Kidney epithelial cell (primary cell): ENCODE measurements at regions not wholly inside any gene's neighbourhood (a gene's known extent, or its start where the extent isn't known, plus 50 kb on each side); places are given as distances from the start of the nearest gene placed in this dataset.
"Not testable (repeated sequence)": the region's sequence is repeated elsewhere in the genome, so short reads cannot be mapped to it uniquely, and the experiment has no call there.

Experiments
- DNase-seq: peaks from one replicate; pipeline ENCODE4 v3.0.0-alpha.2; 2010; ENCODE audit warnings: low read depth
- H3K27me3 ChIP-seq: 2 replicates; pipeline ENCODE4 v1.6.0; 2011; ENCODE audit warnings: low read length; ENCODE audit not compliant: control insufficient read depth, insufficient read depth
- H3K36me3 ChIP-seq: 2 replicates; pipeline ENCODE4 v1.5.1; 2011; ENCODE audit warnings: low read length; ENCODE audit not compliant: control insufficient read depth, insufficient read depth
- H3K4me3 ChIP-seq: 2 replicates; pipeline ENCODE4 v1.5.1; 2011; ENCODE audit warnings: low read depth, mild to moderate bottlenecking, control low read depth, low read length
- TF ChIP-seq, protein P1 (sequence below): IDR thresholded peaks from 2 replicates; pipeline ENCODE4 v1.5.1; 2011; ENCODE audit warnings: mild to moderate bottlenecking, moderate library complexity, low read length, control low read depth, inconsistent platforms; ENCODE audit not compliant: insufficient read depth, poor library complexity, severe bottlenecking

DNA sequence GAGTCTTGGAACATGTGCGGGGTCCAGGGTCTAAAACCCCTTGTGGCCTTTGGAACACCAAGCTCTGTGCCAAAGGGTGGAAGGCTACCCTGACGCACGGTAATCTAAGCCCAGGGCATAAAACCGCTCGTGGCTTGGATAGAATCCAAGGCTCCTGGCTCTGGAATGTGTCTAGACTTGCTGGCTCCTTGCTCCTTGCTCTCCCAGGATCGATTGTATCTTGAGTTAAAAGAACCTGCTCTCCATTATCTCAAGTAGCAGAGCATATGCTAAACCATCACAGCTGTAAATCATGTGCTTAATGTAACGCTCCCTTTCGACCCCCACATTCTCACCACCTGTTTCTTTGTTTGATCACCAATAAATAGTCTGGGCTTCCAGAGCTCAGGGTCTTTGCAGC is 50.3 kb downstream of the TLCD4 start:
- H3K36me3 ChIP-seq, H3K27me3 ChIP-seq, DNase-seq, H3K4me3 ChIP-seq: not testable (repeated sequence)

DNA sequence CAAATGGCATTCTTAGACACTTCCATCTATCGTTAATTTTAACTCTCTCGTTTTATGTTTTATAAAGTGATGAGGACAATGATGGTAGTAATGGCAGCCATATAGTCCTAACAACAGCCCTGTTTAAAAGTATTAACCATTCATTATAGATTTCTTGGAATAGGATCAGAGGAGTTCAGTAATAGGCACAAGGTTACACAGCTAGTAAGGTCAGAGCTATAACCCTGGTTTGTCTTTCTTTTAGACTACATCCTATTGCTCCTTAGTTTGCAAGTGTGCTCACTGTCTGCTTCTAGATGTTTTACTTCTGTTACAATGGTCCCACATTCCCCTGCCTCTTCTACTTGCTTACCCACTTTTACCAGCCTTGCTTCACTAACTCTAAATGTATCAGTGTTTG is 50.9 kb downstream of the TLCD4 start:
- DNase-seq: no peak
- TF ChIP-seq, protein P1, sequence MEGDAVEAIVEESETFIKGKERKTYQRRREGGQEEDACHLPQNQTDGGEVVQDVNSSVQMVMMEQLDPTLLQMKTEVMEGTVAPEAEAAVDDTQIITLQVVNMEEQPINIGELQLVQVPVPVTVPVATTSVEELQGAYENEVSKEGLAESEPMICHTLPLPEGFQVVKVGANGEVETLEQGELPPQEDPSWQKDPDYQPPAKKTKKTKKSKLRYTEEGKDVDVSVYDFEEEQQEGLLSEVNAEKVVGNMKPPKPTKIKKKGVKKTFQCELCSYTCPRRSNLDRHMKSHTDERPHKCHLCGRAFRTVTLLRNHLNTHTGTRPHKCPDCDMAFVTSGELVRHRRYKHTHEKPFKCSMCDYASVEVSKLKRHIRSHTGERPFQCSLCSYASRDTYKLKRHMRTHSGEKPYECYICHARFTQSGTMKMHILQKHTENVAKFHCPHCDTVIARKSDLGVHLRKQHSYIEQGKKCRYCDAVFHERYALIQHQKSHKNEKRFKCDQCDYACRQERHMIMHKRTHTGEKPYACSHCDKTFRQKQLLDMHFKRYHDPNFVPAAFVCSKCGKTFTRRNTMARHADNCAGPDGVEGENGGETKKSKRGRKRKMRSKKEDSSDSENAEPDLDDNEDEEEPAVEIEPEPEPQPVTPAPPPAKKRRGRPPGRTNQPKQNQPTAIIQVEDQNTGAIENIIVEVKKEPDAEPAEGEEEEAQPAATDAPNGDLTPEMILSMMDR: no peak
- Histone ChIP-seq H3K27me3 (no peaks in the 10 kb centered on the region), H3K36me3 (no peaks in the 10 kb centered on the region), H3K4me3 (no peak overlapping the region)

DNA sequence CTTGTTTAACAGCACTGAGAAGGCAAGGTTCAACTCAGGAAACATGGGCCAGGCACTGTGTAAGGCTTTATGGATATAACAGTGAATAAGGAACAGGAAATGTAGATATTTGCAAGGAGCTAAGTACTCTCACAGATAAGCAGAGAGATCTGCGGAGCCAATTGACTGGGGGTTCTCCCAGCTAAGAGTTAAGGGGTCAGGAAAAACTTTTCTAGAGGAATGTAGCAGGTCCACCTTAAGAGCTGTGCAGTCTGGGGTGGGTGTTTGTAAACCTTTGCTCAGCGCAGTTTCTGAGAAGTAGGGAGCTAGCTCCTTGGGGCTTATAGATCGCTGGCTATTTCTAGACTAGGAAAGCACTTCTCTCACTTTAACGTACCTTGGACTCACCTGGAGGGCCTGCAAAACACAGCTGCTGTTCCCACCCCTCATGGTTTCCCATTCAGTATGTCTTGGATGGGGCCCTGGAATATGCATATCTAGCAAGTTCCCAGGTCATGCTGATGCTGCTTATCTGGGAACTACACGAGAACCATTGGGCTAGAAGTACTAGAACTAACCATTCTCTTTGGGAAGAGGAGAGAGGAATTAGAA is 51.7 kb downstream of the TLCD4 start:
- no peaks in the 10 kb centered on the region for H3K36me3 ChIP-seq
- no peak overlapping the region for H3K4me3 ChIP-seq
- H3K27me3 ChIP-seq: no peaks in the 10 kb centered on the region
- no peak for DNase-seq
- TF ChIP-seq, protein P1: no peak

DNA sequence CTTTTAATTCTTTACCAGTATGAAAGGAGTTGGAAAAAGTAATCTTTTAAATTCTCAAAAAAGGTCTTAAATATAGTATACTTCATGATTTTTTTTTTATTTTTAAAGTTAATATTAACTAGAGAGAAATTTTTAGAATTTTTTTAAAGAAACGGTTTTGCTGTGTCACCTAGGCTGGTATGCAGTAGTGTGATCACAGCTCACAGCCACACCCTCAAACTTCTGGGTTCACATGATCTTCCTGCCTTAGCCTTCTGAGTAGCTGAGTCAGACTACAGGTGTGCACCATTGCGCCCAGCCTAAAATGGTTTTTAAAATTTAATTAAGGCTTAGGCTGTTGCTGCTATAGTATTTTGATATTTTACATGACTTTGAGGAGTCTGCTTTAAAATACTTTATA is 52.4 kb downstream of the TLCD4 start:
- Histone ChIP-seq H3K4me3 (no peak overlapping the region), H3K36me3 (no peaks in the 10 kb centered on the region), H3K27me3 (no peaks in the 10 kb centered on the region)
- TF ChIP-seq, protein P1: no peak
- DNase-seq: peak; percentile 73

DNA sequence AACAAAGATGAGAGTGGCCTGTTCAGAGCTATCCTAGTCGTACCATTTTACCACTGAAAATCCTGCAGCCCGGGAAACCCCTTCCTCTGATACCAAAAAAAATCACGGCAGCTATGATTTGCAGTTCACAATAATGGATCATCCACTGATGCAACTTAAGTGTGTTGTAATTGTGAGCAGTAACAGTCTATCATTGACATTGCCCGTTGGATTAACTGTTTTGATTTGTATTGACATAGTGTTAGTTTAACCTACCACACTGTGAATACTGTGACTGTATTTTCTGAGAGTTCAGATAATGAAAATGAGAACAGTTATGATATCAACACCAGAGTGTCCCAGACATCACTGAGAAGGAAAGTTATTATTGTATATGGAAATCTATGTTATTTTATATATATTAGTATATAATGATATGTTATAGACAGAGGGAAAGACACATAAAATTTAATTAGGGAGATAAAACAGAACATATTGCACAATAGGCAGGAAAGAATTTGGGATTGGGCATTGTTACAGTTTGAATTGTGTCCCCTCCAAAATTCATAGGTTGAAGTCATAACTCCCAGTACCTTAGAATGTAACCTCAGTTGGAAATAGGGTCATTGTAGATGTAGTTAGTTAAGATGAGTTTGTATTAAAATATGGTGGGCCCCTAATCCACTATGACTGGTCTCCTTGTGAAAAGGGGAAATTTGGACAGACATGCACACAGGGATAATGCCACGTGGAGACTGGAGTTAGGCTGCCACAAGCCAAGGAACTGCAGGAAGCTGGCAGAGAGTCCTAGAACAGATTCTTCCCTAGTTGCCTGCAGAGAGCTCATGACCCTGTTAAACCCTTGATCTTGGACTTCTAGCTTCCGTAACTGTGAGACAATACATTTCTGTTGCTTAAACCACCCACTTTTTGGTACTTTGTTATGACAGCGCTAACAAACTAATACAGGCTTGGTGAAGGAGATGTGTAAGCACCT is 54.4 kb downstream of the TLCD4 start:
- H3K36me3 ChIP-seq: no peaks in the 10 kb centered on the region
- TF ChIP-seq, protein P1: no peak
- no peak overlapping the region for H3K4me3 ChIP-seq
- H3K27me3 ChIP-seq: no peaks in the 10 kb centered on the region
- no peak for DNase-seq

DNA sequence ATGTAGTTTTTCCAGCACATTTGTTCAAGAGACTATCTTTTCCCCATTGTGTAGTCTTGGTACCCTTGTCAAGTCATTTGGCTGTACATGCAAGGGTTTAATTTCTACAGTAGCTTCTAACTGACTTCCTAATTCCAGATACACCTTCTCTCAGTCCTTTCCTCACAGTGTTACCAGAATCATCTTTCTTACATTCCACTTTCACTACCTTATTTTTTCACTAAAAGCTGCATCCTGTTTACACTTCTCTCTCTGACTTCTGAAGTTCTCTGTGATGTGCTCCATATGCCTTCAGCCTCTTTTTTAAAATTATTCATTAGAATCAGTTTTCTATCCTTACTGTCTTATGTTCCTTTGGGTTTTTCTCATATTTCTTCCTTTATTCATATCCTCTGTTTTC is 57.1 kb upstream of the RWDD3 start:
- DNase-seq: no peak
- Histone ChIP-seq H3K4me3 (no peak overlapping the region), H3K27me3 (no peaks in the 10 kb centered on the region), H3K36me3 (no peaks in the 10 kb centered on the region)
- TF ChIP-seq, protein P1: no peak
